ENCODE measurements at regions not wholly inside any gene's neighbourhood (a gene's known extent, or its start where the extent isn't known, plus 50 kb on each side); places are given as distances from the start of the nearest gene placed in this dataset.
"Not testable (repeated sequence)": the region's sequence is repeated elsewhere in the genome, so short reads cannot be mapped to it uniquely, and the experiment has no call there.

- Histone ChIP-seq H3K4me3 (replicated peaks in 1 of 3) (no peak overlapping the region), H3K4me1 (no peaks in the 10 kb centered on the region), H3K27ac (no peak overlapping the region), H3K36me3 (no peaks in the 10 kb centered on the region), H3K27me3 (no peaks in the 10 kb centered on the region), H3K9me3 (no peaks in the 10 kb centered on the region)
- TF ChIP-seq POLR2A (IDR thresholded peaks at IDR 0.05), result no peak
- intact Hi-C loops (cut with DNase I), result no loop called here
- WGBS, 2 donors, result 29 to 72% methylated on average over 1 of the region's 1 CpG
- no peak for DNase-seq
These were observed 89.1 kb upstream of the SLC35F3 start for GRCh38 chr1:233815357-233815756.

- intact Hi-C loops (cut with DNase I), result no loop called here
- DNase-seq, result no peak
- H3K9me3 ChIP-seq, result no peaks in the 10 kb centered on the region
- H3K27ac ChIP-seq, result no peak overlapping the region
- no peaks in the 10 kb centered on the region for H3K36me3 ChIP-seq
- no peak overlapping the region for H3K4me3 ChIP-seq (replicated peaks in 1 of 3)
- H3K4me1 ChIP-seq, result no peaks in the 10 kb centered on the region
- no peaks in the 10 kb centered on the region for H3K27me3 ChIP-seq
- no peak for TF ChIP-seq CTCF (IDR thresholded peaks at IDR 0.05)
- no peak for TF ChIP-seq POLR2A (IDR thresholded peaks at IDR 0.05)
- 70 to 71% methylated on average over 3 of the region's 3 CpGs for WGBS, 2 donors
These were observed 88.6 kb upstream of the SLC35F3 start for GRCh38 chr1:233815865-233816264.

- H3K36me3 ChIP-seq, result no peaks in the 10 kb centered on the region
- H3K9me3 ChIP-seq, result no peaks in the 10 kb centered on the region
- intact Hi-C loops (cut with DNase I), result no loop called here
- no peak for TF ChIP-seq CTCF (IDR thresholded peaks at IDR 0.05)
- no peak for TF ChIP-seq POLR2A (IDR thresholded peaks at IDR 0.05)
- no peaks in the 10 kb centered on the region for H3K27me3 ChIP-seq
- H3K27ac ChIP-seq, result no peak overlapping the region
- no peak overlapping the region for H3K4me3 ChIP-seq (replicated peaks in 1 of 3)
- DNase-seq, result no peak
- 73 to 78% methylated on average over 2 of the region's 2 CpGs for WGBS, 2 donors
- no peaks in the 10 kb centered on the region for H3K4me1 ChIP-seq
These were observed 88.1 kb upstream of the SLC35F3 start for GRCh38 chr1:233816348-233816747.

GRCh38 chr1:233819042-233819441, 85.4 kb upstream of the SLC35F3 start:
- H3K9me3 ChIP-seq, result no peaks in the 10 kb centered on the region
- 70 to 76% methylated on average over 1 of the region's 1 CpG for WGBS, 2 donors
- no peak overlapping the region for H3K4me3 ChIP-seq (replicated peaks in 1 of 3)
- H3K36me3 ChIP-seq, result no peaks in the 10 kb centered on the region
- H3K27ac ChIP-seq, result no peak overlapping the region
- H3K4me1 ChIP-seq, result no peaks in the 10 kb centered on the region
- DNase-seq, result no peak
- no peaks in the 10 kb centered on the region for H3K27me3 ChIP-seq
- no peak for TF ChIP-seq CTCF (IDR thresholded peaks at IDR 0.05)
- no peak for TF ChIP-seq POLR2A (IDR thresholded peaks at IDR 0.05)
- intact Hi-C loops (cut with DNase I), result no loop called here

- H3K27me3 ChIP-seq; intact Hi-C loops (cut with DNase I); H3K36me3 ChIP-seq; DNase-seq; H3K9me3 ChIP-seq; H3K27ac ChIP-seq; H3K4me3 ChIP-seq (replicated peaks in 1 of 3); H3K4me1 ChIP-seq: not testable (repeated sequence)
- WGBS, 2 donors, result 90 to 91% methylated on average over 2 of the region's 2 CpGs
These were observed 80.3 kb upstream of the SLC35F3 start for GRCh38 chr1:233824179-233824578.

GRCh38 chr1:233827937-233828336, 76.5 kb upstream of the SLC35F3 start:
- WGBS, 2 donors, result 82 to 83% methylated on average over 2 of the region's 2 CpGs
- H3K9me3 ChIP-seq; H3K27ac ChIP-seq; H3K4me1 ChIP-seq; H3K36me3 ChIP-seq; H3K4me3 ChIP-seq (replicated peaks in 1 of 3); DNase-seq; H3K27me3 ChIP-seq; intact Hi-C loops (cut with DNase I): not testable (repeated sequence)

- Histone ChIP-seq H3K27ac (no peak overlapping the region), H3K4me1 (no peaks in the 10 kb centered on the region), H3K27me3 (no peaks in the 10 kb centered on the region), H3K4me3 (replicated peaks in 1 of 3) (no peak overlapping the region), H3K36me3 (no peaks in the 10 kb centered on the region), H3K9me3 (no peaks in the 10 kb centered on the region)
- TF ChIP-seq POLR2A (IDR thresholded peaks at IDR 0.05) (no peak), CTCF (IDR thresholded peaks at IDR 0.05) (no peak)
- intact Hi-C loops (cut with DNase I), result no loop called here
- no peak for DNase-seq
These were observed 76.0 kb upstream of the SLC35F3 start for GRCh38 chr1:233828480-233828879.
